Uterus (tissue), 3 donors: ENCODE measurements at regions not wholly inside any gene's neighbourhood (a gene's known extent, or its start where the extent isn't known, plus 50 kb on each side); places are given as distances from the start of the nearest gene placed in this dataset.

Source experiments
- DNase-seq, 2 donors: peaks; one replicate each; pipeline ENCODE4 v3.0.0-alpha.2; 2019 to 2020
- H3K27ac ChIP-seq, 2 donors: fragments of 200-600 bp; sonication (generic); 1 replicate in 1 of 2; 2 replicates in 1 of 2; pipeline ENCODE4 v1.5.1; 2016 to 2018
- H3K27me3 ChIP-seq, 2 donors: fragments of 200-600 bp; sonication (generic); one replicate each; pipeline ENCODE4 v1.5.1; 2018 to 2019; ENCODE audit warnings: control low read depth in 1 of 2
- H3K36me3 ChIP-seq, 2 donors: fragments of 200-600 bp; sonication (generic); one replicate each; pipeline ENCODE4 v1.5.1; 2019; ENCODE audit warnings: control low read depth in 1 of 2
- H3K4me1 ChIP-seq, 2 donors: fragments of 200-600 bp; sonication (generic); one replicate each; pipeline ENCODE4 v1.5.1; 2018 to 2019; ENCODE audit warnings: control low read depth in 1 of 2
- H3K4me3 ChIP-seq, 2 donors: fragments of 200-600 bp; sonication (generic); 1 replicate in 1 of 2; 2 replicates in 1 of 2; pipeline ENCODE4 v1.5.1; 2018 to 2019; ENCODE audit warnings: mild to moderate bottlenecking in 1 of 2
- H3K9me3 ChIP-seq, 2 donors: fragments of 200-600 bp; sonication (generic); one replicate each; pipeline ENCODE4 v1.5.1; 2019; ENCODE audit warnings: control low read depth in 1 of 2
- CTCF ChIP-seq, 4 experiments: fragments of 200-600 bp in 2 of 4; fragments of 450-650 bp in 2 of 4; sonication (generic) in 2 of 4; IDR thresholded peaks; one replicate each; pipeline ENCODE4 v1.5.1; 2016 to 2019; ENCODE audit warnings: antibody characterized with exemption in 4 of 4, mild to moderate bottlenecking in 2 of 4, moderate library complexity in 1 of 4
- POLR2A ChIP-seq, 2 donors: fragments of 450-650 bp; IDR thresholded peaks; one replicate each; pipeline ENCODE4 v1.6.1; 2016; ENCODE audit warnings: antibody characterized with exemption in 2 of 2, mild to moderate bottlenecking in 1 of 2, moderate library complexity in 1 of 2
- intact Hi-C: fragments of 100-400 bp; cut with DNase I; formaldehyde crosslinking; loops from one replicate; pipeline ENCODE4 v1.15.1; 2023; ENCODE audit warnings: low total_unique reads
- donor health status: DM: yes; HTN: yes; CAD: no.

DNA sequence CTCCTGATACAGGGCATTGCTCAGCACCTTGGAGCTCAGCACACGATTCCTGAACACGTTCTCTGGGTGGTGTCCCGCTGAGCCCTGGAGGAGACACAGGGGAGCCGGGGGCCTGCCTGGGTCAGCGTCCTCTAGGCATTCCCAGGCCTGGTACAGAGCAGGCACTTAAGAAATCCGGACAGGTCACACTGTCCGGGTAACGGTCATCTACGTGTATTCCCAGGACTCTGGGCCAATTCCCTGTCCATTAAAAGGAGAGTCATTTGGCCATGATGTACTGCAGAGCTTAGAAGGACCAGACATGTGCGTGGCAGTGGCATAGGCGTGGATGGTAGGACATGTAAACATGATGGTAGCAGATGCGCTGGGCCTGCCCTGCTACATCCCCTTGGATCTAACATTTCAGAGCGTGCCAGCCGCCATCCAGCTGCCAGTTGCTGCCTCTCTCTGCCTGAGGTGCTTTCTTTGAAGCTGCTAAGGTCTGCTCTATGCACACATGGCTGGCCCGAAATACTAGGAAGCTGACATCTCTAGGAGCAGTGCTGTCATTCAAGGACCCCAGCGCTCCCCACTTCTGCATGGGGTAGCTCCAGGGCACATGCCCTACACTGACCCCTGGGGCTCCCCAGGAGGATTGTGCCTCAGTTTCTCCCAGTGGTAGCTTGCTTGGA is 273.1 kb upstream of the RTL1 start:
- no peaks in the 10 kb centered on the region for H3K4me1 ChIP-seq
- no peaks in the 10 kb centered on the region for H3K27me3 ChIP-seq
- H3K36me3 ChIP-seq = no peaks in the 10 kb centered on the region
- no peak overlapping the region for H3K27ac ChIP-seq
- peak in 1 of 2 donors; percentile 7 for DNase-seq
- intact Hi-C loops = no loop called here
- H3K9me3 ChIP-seq = no peaks in the 10 kb centered on the region
- TF ChIP-seq POLR2A (IDR thresholded peaks at IDR 0.05) = no peak
- TF ChIP-seq CTCF (IDR thresholded peaks at IDR 0.05) = no peak
- H3K4me3 ChIP-seq = no peak overlapping the region

DNA sequence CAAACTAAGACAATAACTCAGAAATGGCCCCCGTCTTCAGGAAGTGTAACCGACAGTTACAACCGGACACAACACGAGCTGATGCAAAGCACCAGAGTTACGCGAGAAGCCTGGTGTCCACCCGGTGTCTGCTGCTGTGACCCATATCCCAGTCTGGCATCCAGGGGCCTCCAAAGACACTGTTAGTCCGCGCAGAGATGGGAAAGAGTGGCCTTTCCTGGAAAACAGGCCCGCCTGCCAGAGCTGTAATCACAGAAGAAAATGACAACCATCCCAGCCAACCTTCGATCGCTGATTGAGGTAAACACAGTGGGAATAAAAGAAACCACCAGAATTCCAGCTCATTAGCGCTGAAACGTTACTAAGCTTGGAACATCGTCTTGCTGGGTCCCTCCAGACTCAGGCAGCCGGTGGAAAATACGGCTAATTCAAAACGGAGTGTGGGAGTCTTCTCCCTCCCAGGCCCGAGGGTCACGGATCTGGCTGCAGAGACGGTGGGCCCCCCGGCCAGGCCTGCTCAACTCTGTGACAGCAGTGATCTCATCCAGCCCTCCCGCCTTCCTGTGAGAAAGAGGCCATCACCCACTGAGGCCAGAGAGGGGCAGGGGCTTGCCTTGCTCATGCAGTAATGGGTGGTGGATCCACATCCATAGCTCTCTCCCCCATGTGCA is 273.9 kb upstream of the RTL1 start:
- H3K36me3 ChIP-seq = no peaks in the 10 kb centered on the region
- no peak overlapping the region for H3K4me3 ChIP-seq
- no peaks in the 10 kb centered on the region for H3K27me3 ChIP-seq
- DNase-seq = peak in 1 of 2 donors; percentile 12
- intact Hi-C loops = no loop called here
- H3K27ac ChIP-seq = no peak overlapping the region
- TF ChIP-seq CTCF (IDR thresholded peaks at IDR 0.05) (no peak), POLR2A (IDR thresholded peaks at IDR 0.05) (no peak)
- H3K4me1 ChIP-seq = no peaks in the 10 kb centered on the region
- H3K9me3 ChIP-seq = no peaks in the 10 kb centered on the region

GRCh38 chr14:101178184-101179072 is 274.9 kb upstream of the RTL1 start:
- TF ChIP-seq POLR2A (IDR thresholded peaks at IDR 0.05) (no peak), CTCF (IDR thresholded peaks at IDR 0.05) (no peak)
- H3K27ac ChIP-seq = no peak overlapping the region
- no peaks in the 10 kb centered on the region for H3K4me1 ChIP-seq
- H3K27me3 ChIP-seq = no peaks in the 10 kb centered on the region
- no peaks in the 10 kb centered on the region for H3K36me3 ChIP-seq
- intact Hi-C loops = no loop called here
- no peak overlapping the region for H3K4me3 ChIP-seq
- peak in 1 of 2 donors; percentile 11 for DNase-seq
- no peaks in the 10 kb centered on the region for H3K9me3 ChIP-seq

GRCh38 chr14:101179691-101180211 is 276.2 kb upstream of the RTL1 start:
- Histone ChIP-seq H3K4me1 (no peaks in the 10 kb centered on the region), H3K36me3 (no peaks in the 10 kb centered on the region), H3K27ac (no peak overlapping the region), H3K9me3 (no peaks in the 10 kb centered on the region), H3K27me3 (no peaks in the 10 kb centered on the region), H3K4me3 (no peak overlapping the region)
- TF ChIP-seq POLR2A (IDR thresholded peaks at IDR 0.05) (no peak), CTCF (IDR thresholded peaks at IDR 0.05) (no peak)
- DNase-seq = peak in 1 of 2 donors; percentile 6
- intact Hi-C loops = no loop called here
